ENCODE measurements at regions not wholly inside any gene's neighbourhood (a gene's known extent, or its start where the extent isn't known, plus 50 kb on each side); places are given as distances from the start of the nearest gene placed in this dataset.
A peak's percentile ranks its signal among the peaks of the same experiment; 100 is the strongest.

DNA sequence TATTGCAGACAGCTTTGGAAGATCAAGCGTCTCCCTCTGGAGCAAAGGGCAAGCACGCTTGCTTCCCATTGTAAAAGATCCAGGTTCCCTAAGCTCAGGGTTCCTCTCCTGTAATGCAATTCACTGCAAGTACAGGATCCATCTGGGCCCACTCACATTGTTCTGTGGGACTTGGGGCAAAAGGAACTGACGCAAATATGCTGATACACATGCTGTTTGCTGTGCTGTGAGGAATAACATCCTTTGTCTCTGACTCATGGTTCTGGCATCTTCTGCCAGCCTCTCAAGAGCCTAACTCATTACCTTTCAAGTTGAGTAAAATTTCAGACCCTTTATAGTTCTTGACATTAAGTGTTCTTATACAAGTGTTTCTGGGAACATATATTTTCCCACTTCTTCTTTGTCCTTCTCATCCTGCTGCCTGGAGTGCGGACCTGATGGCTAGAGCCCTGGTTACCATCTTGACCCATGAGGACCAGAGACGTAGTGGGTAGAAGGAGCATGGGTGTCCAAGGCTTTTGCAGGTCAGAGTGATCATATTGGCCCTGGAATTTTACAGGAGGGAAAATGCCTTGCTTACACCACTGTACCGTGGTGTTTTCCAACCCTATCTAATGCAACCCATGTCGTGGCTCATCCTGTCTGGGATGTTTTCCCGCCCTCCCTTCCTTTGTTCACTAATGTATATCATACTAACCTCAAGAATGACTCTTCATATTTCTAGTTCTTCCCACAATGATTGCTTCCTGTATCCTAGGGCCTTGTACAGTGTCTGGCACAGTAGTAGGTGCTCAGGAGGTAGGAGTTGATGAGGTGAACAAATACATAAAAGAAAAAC lies 145.7 kb upstream of the GLI2 start:
- peak; percentile 93 for DNase-seq (ENCODE audit: low read depth)

DNA sequence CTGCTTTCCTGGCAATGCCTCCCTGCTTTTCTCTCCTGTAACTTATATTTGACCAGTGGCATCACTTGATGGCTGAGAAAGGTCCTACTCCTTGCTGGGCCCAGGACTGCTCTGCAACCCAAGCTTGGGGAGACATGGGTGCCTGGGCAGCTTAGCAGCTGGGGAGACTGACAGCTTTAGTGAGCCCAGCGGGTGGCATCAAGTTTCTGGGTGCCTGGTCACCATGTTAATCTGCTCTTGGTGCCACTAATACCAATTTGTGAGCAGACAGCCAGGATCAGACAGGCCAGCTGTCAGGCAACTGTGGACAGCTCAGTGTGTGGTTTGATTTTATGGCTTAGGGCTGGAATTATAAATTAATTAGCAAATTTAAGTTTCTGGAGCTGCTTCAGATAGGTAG lies 144.8 kb upstream of the GLI2 start:
- no peak for DNase-seq (ENCODE audit: low read depth)

DNA sequence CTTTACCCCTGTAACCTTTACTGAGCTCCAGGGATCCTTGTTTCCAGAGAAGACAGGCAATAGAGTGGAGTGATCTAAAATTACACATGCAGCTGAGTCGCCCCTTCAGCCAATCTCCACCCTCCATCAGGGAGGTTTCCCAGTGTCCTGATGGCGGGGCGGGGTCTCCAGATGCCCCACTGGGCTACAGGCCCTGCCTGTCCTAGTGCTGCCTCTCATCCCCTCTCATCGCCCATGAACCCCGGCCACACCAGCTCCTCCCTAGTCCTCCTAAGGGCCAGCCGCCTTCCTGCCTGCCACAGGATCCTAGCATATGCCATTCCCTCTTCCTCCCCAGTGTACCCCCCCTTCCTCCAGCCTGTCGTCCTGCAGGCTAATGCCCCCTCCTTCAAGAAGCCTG lies 144.1 kb upstream of the GLI2 start:
- no peak for DNase-seq (ENCODE audit: low read depth)

DNA sequence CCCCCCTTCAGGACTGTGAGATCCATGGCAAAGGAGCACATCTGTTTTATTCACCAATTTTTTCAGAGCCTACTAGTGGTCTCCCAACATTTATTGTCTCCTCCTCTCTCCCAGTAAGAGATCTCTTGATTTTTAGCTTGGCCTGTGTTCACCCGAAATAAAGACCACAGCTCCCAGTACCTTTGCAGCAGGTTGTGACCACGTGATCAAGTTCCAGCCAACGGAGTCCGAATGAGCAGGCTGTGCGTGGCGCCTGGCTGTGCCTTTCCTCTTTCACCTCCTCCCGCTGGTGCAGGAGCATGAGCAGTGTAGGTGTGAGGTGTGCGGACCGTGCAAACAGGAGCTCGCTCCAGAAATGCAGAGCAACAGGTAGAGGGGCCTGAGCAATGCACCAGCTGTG lies 143.6 kb upstream of the GLI2 start:
- no peak for DNase-seq (ENCODE audit: low read depth)

DNA sequence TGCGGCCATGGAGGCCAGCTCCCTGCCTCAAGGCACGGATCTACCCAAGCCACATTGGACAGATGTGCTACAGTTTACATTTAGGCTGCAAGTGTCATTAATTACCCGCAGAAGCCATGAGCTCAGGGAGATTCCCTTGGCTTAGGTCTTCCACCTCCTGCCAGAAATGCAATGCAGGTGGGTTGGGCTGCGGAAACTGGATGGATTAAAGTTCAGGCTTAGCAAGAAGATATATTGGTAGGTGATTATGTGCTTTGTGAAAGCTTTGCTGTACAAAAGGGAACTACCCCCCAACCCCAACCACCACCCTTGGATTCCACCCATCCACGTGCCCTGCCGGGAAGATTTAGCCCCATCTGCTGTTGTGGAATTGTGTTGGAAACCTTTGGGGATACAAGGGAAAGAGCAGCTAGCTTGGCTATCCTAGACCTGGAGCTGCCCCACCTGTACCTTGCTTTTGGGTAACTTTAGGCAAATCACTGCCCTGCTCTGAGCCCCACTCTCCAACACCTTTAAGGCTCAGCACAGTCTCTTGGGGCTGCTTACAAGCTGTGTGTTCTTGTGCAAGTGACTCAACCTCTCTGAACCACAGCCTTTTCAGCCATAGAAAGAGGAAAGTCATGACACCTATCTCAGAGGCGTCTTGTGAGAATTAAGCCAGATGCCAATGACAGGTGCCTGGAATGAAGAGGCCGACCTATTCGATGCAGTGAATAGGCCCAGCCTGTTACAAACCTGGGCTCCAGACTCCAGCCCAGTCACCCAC lies 141.6 kb upstream of the GLI2 start:
- DNase-seq (ENCODE audit: low read depth), result no peak

DNA sequence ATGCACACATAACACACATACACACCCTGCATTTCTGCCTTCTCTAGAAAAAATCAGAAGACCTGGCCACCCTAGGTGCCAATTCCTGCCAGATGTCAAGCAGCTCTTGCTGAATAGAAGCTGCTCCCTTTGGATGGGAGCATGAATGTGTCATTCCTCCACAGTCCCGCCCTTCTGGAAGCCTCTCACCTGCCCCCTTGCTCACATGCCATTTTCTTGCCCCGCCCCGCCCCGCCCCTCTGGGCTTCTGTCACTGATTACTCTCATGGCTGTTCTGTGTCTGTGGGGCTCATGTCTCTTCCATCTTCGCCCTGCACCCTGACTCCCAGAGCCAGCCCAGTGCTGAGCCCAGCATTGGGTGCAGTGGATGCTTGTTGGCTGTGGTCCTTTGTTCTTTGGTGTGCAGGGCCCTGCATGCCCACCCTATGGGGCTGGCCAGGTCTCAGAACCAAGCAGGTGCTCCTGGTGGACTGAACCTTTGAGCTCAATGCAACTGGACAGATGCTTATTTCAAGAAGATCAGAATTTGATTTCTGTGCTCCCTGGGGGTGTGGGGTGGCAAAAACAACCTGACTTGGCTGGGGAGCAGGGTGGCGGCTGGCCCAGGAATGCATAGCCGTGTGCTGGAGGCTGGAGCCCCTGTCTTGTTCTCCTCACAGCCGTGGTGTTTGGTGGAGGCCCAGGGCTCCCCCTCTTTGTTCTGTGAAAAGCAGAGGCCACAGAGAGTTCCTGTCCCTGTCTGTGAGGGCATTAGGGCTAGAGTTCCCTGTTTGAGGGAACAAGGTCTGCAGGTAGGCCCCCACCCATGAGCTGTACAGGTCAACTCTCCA lies 140.6 kb upstream of the GLI2 start:
- no peak for DNase-seq (ENCODE audit: low read depth)

DNA sequence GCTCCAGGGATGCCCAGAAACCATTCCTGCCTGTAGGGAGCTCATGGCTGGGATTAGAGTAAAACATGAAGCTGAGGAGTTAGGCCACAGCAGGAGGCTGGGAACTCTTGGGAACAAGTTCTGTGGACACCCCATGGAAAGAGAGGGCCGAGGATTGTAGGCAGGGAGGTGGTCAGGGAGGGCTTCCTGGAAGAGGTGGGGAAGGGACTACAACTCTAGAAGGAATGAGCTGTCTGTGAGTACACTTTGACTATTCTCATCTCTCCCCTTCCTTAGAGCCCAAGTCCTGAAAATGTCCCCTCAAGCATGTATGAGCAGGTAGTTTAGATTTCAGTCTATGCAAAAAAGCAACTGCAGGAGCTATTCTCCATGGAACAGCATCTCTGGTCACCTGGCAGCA lies 139.9 kb upstream of the GLI2 start:
- DNase-seq (ENCODE audit: low read depth), result no peak

DNA sequence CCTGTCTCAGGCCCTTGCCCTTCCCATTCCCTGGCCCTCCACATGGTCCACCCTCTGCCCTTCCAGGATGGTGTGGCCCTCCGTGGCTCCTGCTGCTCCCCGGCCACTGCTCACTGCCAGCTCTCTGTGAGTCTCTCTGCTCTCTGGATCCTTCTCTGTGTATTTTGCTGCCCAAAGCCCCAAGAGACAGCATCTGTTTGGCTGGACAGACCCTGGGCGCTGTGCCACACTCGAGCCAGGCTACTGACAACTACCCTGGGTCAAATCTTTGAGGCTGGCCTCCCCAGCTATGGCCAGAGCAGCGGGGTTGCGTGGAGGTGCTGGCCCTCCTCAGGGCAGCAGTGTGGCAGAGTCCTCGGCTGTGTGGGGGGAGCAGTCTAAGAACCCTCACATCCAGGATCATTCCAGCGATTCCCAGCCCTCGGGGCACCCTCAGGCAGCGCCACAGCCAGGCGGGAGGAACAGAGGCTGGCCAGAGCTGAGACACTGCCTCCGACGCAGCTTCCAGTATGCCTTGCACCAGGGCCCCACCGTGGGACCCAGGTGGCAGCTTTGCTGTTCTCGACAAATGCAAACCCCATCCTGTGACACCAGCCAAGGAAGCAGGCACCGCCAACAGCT lies 139.4 kb upstream of the GLI2 start:
- DNase-seq (ENCODE audit: low read depth), result no peak

DNA sequence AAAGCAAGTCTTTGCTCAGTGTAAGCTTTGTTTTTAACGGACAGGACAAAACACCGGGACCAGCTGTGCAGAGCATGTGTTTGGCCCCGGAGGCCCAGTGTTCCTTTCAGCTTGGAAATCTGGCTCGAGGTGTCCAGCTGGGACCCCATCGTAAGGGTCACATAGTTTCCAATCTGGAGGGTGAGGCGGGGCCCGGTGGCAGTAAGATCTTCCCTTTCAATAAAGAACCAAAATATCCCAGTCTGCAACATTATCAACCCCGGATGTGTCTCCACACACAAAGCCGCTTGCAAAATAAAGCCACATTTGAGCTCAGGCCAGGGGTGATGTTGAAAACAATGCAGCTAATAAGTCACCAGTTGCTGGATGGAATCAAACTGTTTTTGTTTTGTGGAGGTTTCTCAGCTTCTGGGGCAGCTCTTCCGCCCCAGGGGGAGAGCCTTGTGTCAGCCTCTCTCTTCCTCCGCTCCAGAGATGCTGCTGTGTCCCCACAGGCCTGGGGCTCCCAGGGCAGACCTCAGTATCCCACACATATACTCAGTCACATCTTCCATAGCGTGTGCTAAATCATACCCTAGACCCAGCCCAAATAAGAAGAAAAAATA lies 138.6 kb upstream of the GLI2 start:
- DNase-seq (ENCODE audit: low read depth), result peak; percentile 71

DNA sequence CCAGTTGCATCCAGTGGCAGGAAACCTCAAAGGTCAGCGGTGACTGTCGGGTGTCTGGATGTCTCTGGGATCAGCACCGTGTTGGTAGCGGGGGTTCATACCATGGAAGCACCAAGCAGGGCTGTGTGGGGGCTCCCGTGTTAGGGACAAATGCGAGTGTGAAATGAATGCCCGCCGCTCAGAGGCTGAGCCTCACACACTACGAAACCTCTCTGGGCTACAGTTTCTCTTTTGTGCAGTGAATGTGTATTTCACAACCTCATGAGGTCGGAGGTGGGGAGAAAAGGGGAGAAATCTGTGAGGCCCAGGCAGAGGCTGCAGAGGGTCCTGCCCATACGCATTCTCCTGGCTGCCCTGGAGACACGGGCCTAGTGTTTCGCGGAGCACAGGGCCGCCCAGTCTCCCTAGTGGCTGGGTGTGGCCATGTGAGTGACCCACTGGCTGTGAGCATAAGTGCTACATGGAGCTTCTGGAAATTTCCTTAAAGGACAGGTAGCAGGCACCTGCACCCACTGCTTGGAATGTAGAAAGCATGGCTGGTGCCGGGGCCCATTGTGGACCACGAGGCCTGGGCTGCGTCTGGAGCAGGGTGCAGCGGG lies 138.0 kb upstream of the GLI2 start:
- DNase-seq (ENCODE audit: low read depth), result no peak

DNA sequence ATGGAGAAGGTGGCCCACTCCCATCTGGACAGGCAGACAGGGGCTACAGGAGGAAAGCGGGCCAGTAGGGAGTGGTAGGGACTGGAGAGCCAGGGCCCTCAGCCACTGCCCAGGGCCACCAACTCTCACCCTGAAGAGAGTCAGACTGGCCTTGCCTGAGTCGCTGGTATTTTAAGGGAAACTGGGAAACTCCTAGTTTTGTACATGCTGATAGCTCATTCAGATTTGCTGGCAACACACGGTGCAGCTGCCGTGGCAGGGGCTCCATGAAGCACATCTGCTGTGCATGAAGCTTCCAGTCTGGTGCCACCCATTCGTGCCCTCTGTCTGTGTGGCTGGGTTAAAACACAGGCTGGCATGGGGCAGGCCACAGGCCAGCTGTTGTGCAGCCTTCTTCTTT lies 137.3 kb upstream of the GLI2 start:
- no peak for DNase-seq (ENCODE audit: low read depth)

DNA sequence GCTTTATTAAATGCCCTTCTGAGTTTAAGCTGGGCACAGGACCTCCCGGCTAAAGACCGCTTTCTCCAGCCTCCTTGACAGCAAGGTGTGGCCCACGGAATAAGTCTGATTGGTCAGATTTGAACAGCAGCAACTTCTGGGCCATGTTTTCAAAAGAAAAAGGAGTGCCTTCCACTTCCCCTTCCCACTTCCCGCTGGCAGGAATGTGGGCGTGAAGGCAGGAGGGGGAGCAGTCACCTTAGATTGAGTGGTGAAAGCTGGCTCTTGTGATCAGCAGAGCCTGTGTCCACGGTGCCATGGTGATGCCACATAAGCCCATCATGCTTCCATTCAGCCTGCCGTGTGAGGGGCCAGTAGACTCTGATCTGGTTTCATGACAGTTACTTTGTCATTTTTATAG lies 136.6 kb upstream of the GLI2 start:
- no peak for DNase-seq (ENCODE audit: low read depth)

DNA sequence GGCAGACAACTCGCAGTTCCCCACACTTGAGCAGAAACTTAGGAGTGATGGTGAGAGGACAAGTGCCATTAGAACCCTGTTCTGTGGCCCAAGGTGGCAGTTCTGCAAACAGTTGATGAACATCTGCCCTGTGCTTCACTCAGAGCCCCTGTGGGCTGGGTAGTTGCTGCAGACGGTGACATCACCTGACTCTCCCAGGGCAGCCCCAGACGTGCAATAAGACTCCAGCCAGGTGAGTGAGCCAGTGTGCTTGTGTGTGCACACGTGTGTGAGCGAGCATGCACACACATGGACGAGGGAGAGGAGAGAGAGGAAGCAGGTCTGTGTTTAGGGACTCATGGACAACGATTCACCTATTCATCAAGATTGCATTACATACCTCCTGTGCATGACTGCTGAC lies 136.0 kb upstream of the GLI2 start:
- no peak for DNase-seq (ENCODE audit: low read depth)

DNA sequence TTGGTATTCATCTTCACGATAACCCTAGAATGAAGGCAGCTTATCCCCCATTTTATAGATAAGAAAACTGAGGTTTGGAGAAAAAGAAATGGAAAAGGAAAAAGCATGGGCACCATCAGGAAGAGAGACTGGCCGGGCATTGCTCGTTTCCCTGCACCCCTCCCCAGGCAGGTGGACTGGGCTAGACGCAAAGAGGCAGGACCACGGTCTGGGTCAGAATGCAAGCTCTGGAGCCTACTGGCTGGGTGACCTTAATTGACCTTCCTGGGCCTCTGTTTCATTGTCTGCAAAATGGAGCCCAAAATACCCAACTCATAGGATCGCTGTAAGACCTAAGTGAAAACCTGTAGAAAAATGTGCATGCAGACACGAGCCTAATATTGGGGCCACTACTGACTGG lies 135.3 kb upstream of the GLI2 start:
- no peak for DNase-seq (ENCODE audit: low read depth)

DNA sequence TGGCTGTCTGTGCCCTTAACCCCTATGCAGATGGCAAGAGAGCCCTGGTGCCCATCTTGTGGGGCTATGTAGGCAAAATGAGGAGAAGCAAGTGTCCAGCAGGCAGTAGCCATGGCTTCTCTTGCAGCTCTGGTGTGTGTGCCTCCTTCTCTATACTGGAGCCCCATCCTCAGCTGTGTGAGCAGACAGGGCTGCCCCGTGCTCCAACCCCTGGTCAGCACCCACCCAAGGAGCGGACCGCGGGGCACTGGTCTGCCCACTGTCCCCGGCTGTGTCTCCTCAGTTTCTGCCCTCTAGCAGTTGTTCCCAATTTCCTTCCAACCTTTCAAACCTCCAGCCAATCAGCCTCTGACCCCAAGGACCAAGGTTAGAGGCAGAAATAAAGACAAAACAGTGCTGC lies 134.9 kb upstream of the GLI2 start:
- DNase-seq (ENCODE audit: low read depth), result no peak

DNA sequence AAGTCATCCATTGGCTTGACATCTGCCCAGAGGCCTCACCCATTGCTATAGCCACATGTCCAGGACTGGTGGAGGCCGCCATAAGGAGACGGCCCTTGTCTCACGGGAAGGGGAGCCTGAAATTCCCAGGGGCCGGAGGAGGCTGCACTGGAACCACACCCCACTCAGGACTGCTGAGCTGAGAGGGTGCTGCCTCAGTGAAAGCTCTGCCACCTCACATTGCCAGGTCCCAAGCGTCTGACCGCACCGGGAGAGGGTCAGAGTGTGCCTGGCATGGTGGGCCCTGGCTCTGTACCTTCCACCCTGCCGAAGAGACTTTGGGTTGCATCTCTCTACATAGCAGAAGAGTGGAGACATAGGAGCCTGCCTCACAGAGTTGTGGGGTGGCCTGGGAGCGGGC lies 134.1 kb upstream of the GLI2 start:
- no peak for DNase-seq (ENCODE audit: low read depth)

DNA sequence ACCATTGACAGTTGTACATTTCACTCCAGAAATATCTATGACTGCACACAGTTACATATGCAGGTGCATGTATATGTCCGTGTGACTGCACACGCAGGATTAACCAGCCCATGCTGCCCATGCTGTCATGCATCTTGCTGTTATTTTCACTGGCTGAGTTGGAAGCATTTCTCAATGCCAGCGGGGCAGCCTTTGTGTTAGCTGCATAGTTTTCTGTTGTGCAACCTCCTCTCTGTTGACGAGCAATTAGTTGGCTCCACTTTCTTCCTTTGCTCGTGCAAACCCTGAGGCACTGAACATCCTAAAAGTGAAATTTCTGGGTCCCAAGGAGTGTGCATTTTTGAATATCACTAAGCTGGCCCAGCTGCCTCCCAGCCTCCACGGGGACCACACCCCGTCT lies 133.4 kb upstream of the GLI2 start:
- no peak for DNase-seq (ENCODE audit: low read depth)

DNA sequence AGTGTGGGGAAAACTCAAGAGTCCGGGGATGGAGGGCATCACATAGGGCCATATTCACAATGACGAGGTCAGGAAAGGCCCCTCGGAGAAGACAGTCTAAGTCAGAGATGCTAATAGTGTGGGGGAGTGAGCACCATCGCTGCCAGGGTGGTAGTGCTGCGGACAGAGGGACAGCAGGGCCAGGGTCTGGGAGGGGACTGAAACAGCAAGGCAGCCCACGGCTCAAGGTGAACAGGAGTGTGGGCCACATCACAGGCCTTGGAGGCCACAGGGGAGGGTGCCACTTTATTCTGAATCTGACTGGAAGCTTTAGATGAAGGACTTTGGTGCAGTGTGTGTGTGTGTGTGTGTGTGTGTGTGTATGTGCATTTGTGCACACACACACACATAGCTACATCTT lies 130.9 kb upstream of the GLI2 start:
- no peak for DNase-seq (ENCODE audit: low read depth)

DNA sequence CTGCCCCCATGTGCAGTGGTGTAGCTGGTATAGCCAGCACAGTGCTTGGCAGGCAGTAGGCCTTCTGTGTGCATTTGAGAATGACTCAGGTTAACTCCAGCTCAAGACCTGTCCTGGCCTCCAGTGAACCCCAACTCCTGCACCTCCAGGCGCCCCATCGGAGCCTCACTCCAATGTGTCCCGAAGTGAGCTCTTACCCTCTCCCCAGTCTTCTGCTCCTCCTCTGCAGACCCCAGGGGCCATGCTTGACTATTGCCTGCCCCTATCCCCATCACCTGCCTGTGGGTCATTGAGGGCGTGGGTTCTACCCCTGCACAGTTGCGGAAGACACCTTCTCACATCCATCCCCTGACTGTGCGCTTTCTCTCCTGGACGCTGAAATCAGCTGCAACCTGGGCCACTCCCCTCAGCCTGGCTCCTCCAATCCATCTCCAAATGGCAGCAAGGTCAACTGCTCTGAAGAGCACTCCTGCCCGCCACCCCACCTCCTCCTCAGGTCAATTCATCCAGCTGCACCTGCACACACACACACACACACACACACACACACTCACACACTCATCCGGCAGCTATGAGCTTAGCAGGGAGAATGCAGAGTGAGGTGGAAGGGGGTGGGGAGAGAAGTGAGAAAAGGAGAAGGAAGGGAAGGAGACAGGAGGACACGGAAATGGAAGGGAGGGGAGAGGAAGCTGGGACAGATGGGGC lies 130.3 kb upstream of the GLI2 start:
- DNase-seq (ENCODE audit: low read depth), result no peak

DNA sequence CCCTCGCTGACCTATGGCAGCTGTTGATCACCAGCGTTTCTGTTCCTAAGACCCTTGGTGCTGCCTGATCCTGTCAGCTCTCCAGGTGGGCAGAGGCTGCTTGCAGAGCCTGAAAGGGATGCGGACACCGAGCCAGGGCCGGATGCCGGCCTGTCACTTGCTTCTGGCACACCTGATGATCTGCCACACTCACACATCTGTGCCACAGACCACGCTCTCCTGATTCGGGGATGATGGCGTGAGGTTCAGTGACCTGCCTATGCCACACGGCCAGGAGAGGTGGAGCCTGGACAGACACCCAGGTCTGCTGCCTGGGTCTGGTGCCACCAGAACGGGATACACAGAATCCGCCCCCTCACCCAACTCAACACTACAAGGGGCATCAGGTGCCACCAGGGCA lies 129.4 kb upstream of the GLI2 start:
- no peak for DNase-seq (ENCODE audit: low read depth)

DNA sequence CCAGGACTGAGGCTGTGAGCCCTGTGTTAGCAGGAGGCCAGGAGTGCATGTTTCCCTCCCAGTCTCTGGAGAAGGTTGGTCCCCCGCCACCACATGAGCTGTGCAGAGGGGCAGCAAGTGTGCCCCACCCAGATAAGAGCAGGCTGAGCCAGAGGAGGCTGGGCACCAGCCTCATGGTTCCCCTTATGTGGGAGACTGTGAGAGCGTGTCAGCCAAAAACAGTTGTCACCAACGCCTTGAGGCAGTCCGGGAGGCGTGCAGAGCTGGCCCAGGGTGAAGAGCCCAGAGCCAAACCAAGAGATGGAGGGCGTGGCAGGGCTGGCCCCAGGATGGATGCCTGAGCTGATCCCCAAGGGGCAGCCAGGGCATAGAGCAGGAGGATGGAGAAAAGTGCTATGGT lies 128.7 kb upstream of the GLI2 start:
- no peak for DNase-seq (ENCODE audit: low read depth)
